ENCODE measurements at regions not wholly inside any gene's neighbourhood (a gene's known extent, or its start where the extent isn't known, plus 50 kb on each side); places are given as distances from the start of the nearest gene placed in this dataset.
A peak's percentile ranks its signal among the peaks of the same experiment; 100 is the strongest.

GRCh38 chr15:38068626-38069391, 134.4 kb downstream of the TMCO5A start:
- 23 to 30% (median 27%) methylated on average over 7 of the region's 7 CpGs for WGBS, 3 donors
- H3K27ac ChIP-seq: no peak overlapping the region
- peaks cover 3% of the 10 kb centered on the region for H3K4me1 ChIP-seq (ENCODE audit: insufficient read depth)
- H3K27me3 ChIP-seq: no peaks in the 10 kb centered on the region
- TF ChIP-seq CTCF (IDR thresholded peaks at IDR 0.05) (no peak), POLR2A (IDR thresholded peaks at IDR 0.05) (no peak), EP300 (IDR thresholded peaks at IDR 0.05) (no peak)
- no peak for DNase-seq
- H3K4me3 ChIP-seq: no peak overlapping the region
- intact Hi-C loops (cut with DNase I): loop anchor here in 1 of 4 donors (10.0 kb wide), 1 partner anchor 186 kb away; the partner anchor contains the start of gene SPRED1
- H3K9me3 ChIP-seq: no peaks in the 10 kb centered on the region
- H3K36me3 ChIP-seq: no peaks in the 10 kb centered on the region

GRCh38 chr15:38069511-38070011, 135.1 kb downstream of the TMCO5A start:
- Histone ChIP-seq H3K4me3 (no peak overlapping the region), H3K9me3 (no peaks in the 10 kb centered on the region), H3K27ac (no peak overlapping the region), H3K36me3 (no peaks in the 10 kb centered on the region), H3K27me3 (no peaks in the 10 kb centered on the region), H3K4me1 (ENCODE audit: insufficient read depth) (peaks cover 3% of the 10 kb centered on the region)
- peak in 1 of 5 donors; percentile 29 for DNase-seq
- 65 to 78% (median 67%) methylated on average over 3 of the region's 3 CpGs for WGBS, 3 donors
- intact Hi-C loops (cut with DNase I): loop anchor here in 1 of 4 donors (10.0 kb wide), 2 partner anchors 65 to 185 kb away; partner anchors contain the start of gene SPRED1
- TF ChIP-seq POLR2A (IDR thresholded peaks at IDR 0.05): no peak
- no peak for TF ChIP-seq EP300 (IDR thresholded peaks at IDR 0.05)
- no peak for TF ChIP-seq CTCF (IDR thresholded peaks at IDR 0.05)

- Histone ChIP-seq H3K4me3 (no peak overlapping the region), H3K4me1 (ENCODE audit: insufficient read depth) (peaks cover 3% of the 10 kb centered on the region), H3K9me3 (no peaks in the 10 kb centered on the region), H3K27me3 (no peaks in the 10 kb centered on the region), H3K36me3 (no peaks in the 10 kb centered on the region), H3K27ac (no peak overlapping the region)
- no peak for DNase-seq
- intact Hi-C loops (cut with DNase I): loop anchor here in 1 of 4 donors (10.0 kb wide), 1 partner anchor 64 kb away; no protein-coding TSS in a partner anchor
- no peak for TF ChIP-seq POLR2A (IDR thresholded peaks at IDR 0.05)
- no peak for TF ChIP-seq CTCF (IDR thresholded peaks at IDR 0.05)
- TF ChIP-seq EP300 (IDR thresholded peaks at IDR 0.05): no peak
- WGBS, 3 donors: 85 to 91% (median 88%) methylated on average over 4 of the region's 4 CpGs
These were observed 136.3 kb downstream of the TMCO5A start for GRCh38 chr15:38070778-38071177.

GRCh38 chr15:38071211-38071972, 137.0 kb downstream of the TMCO5A start:
- TF ChIP-seq EP300 (IDR thresholded peaks at IDR 0.05): no peak
- no peak for TF ChIP-seq CTCF (IDR thresholded peaks at IDR 0.05)
- TF ChIP-seq POLR2A (IDR thresholded peaks at IDR 0.05): no peak
- peak overlapping the region in 1 of 2 donors; percentile 89 for H3K27ac ChIP-seq
- intact Hi-C loops (cut with DNase I): loop anchor here in 1 of 4 donors (10.0 kb wide), 1 partner anchor 63 kb away; no protein-coding TSS in a partner anchor
- no peaks in the 10 kb centered on the region for H3K27me3 ChIP-seq
- H3K4me1 ChIP-seq (ENCODE audit: insufficient read depth): peaks cover 3% of the 10 kb centered on the region
- 92 to 94% (median 93%) methylated on average over 11 of the region's 11 CpGs for WGBS, 3 donors
- no peak overlapping the region for H3K4me3 ChIP-seq
- H3K9me3 ChIP-seq: no peaks in the 10 kb centered on the region
- H3K36me3 ChIP-seq: no peaks in the 10 kb centered on the region
- no peak for DNase-seq

All from ovary (tissue), 7 donors.